ENCODE measurements at regions not wholly inside any gene's neighbourhood (a gene's known extent, or its start where the extent isn't known, plus 50 kb on each side); places are given as distances from the start of the nearest gene placed in this dataset.

DNA sequence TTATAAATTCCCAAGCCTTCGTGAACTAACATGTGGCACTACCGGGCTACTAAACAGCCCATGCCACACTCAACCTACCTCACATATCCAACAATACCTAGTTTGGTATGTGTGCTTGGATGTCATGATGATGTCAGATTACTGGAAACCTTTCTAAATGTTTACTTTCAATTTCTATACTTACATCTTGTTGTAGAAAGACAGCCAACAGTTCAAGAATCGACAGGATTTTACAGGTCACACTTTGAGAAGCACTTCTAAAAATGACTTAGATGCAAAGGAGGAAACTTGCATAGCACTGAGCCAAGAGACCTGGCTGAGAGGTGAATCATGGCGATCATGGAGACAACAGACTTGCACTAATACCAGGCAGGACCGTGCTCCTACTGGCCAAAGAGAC is 209.9 kb downstream of the COL4A1 start:
- DNase-seq, result no peak

DNA sequence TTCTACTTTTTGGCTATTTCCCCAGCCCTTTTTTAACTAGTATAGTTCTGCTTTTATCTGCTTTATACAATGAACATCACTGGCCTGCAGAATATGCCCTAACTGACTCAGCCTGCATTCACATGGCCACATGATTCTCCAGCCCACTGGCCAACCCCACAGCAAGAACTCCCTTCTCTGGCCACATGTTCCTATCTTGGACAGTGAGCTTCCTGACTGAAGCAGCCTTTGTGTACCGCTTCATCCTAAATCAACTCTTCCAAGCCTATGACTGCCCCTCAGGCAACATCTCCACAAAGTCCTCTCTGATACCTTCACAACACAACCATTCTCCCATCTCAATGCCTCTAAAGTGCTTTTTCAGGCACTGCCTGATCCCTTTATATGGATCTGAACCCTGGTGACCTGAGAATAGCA is 214.1 kb downstream of the COL4A1 start:
- DNase-seq, result no peak

DNA sequence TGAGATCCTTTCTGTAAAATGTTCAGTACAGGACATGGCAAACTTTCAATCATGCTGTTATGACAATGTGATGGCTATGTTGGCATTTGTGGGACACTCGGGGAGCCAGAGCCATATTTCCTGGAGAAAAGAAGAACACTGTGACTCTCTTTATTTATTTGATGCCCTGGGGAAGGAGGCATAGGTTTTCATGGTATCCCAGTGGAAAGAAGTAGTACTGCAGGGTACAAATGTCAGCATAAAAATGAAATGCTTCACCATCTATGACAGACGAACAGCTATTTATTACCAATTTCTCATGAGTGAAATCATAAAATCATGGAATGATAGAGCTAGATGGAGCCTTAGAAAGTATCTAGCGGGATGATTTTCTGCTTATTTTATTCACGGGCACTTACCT is 217.1 kb downstream of the COL4A1 start:
- DNase-seq, result no peak

DNA sequence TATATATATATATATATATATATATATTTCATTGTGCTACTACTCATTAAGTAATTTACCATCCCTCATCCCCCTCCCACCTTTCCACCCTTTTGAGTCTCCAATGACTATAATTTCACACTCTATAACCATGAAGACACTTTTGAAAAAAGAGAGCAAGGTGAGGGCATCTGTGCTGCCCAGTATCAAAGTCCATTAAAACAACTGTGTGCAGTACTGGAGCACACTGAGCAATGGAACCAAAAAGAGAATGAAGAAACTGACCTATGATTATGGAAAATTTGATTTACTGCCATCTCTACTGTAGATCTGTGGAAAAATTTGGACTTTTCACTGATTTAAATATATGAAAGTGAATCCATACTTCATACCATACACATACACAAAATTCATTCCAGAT is 217.9 kb downstream of the COL4A1 start:
- DNase-seq, result no peak

DNA sequence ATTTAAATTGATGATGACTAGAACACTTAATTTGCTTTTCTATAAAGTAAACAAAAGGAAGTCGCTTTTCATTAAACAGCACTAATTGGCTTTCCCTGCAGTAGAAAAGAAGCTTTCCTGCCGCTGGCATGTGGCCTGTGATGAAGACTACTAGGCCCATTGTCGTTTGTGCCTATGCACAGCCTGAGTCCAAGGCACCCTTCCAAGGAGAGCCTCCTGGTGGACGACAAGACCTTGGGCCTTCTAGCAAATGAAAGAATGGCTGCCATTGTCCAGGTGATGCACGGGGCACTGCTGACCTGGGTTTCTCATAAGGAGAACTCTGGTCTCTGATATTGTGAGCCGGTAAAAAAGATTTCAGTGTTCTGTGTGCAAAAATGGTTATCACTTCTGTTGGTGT is 233.0 kb downstream of the COL4A1 start:
- DNase-seq, result no peak

DNA sequence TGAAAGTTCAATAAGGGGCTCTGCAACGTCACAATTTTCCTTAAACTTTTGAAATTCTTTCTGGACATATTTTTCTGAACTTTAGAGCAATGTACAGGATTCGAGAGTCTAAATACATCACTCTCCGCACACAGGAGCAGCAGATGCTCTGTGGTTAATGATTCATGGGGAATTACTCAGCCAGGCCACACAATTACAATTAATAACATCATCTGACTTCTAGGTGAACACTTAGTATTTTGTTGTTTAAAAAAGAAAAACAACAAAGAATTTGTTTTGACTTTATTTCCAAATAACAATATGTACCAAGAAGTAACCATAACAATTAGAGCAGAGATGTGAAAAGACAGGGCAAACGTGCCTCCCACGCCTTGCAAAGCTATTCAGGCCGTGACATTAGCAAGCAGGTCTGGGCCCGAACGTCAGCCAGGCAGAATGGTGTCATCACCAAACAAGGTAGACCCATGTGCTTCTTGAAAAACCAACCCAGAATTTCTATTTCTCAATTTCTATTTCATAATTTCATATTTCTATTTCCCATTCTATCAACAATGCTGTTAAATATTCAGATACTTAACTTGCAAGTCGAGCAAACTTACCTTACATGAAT is 236.3 kb downstream of the COL4A1 start:
- DNase-seq, result no peak

DNA sequence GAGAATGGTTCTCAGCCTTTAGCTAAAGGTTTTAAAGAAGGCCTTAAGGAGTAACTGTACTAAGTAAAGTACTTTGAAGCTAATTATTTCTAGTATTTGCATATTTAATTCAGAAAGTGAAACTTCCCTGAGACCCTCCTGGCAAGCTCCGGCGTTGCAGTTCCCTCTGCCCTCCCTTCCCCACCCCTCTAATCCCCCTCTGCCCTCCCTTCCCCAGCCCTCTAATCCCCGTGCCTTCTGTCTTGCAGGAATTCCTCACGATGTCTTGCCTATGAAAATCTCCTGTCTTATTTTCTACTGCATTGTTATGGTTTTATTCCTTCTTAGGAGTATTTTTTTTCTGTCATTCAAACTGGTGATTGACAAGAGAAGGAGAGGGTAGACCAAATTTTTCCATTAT is 236.9 kb downstream of the COL4A1 start:
- no peak for DNase-seq

DNA sequence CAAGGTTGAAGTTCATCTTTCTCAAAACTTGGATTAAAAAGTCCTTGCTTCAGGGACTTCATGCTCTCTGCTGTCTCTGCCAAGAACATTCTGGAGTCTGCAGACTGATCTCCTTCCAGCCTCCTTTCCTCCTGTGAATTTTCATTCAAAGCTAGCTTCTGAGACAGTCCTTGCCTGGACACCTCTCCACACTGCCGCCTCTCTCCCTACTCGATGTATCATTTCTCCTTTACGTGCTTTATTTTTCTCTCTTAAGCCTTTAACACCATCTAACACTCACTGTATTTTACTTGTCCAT is 238.8 kb downstream of the COL4A1 start:
- no peak for DNase-seq

DNA sequence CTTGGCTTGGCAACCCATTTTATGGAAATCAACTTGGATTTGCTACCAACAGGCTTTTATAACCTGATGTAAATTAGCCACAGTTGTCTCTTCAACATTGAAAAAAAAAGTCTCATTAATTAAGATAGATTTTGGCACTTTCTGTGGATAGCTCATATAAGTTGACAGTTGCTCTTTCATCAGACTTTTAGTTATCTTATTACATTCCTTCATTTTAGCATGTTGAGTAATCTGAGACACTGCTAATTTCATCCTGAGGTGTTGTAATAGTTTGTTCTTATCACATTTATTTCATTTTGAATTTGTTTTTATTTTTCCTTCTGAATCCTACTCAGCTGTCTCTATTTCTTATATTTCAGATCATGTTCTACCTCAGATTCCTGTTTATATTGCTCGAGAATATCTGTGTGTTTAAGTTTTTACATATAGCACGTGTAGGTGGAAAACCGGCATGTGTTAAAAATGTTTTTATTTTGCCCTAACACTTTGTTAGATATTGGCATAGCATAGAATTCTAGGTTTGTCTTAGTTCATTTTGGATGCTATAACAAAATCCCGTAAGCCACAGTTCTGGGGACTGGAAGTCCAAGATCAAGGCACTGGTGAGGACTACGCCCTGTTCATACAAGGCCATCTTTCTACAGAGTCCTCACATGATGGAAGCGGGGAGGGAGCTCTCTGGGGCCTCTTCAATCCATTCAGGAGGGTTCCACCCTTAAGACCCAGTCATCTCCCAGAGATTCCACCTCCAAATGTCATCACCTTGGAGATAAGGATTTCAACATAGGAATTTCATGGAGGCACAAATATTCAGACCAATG is 239.4 kb downstream of the COL4A1 start:
- DNase-seq, result no peak

DNA sequence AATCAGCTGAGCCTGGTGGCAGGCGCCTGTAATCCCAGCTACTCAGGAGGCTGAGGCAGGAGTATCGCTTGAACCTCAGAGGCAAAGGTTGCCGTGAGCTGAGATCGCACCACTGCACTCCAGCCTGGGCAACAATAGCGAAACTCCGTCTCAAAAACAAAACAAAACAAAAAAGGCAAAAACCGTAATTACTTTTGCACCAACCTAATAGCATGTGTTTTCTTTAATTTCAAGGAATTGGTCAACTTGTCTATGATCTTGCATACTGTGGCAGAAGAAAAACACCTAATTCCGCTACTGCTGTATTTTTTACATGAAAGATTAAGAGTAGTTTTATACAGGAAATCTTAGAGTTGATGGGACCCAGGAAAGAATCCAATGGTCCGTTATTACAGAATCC is 241.2 kb downstream of the COL4A1 start:
- no peak for DNase-seq

DNA sequence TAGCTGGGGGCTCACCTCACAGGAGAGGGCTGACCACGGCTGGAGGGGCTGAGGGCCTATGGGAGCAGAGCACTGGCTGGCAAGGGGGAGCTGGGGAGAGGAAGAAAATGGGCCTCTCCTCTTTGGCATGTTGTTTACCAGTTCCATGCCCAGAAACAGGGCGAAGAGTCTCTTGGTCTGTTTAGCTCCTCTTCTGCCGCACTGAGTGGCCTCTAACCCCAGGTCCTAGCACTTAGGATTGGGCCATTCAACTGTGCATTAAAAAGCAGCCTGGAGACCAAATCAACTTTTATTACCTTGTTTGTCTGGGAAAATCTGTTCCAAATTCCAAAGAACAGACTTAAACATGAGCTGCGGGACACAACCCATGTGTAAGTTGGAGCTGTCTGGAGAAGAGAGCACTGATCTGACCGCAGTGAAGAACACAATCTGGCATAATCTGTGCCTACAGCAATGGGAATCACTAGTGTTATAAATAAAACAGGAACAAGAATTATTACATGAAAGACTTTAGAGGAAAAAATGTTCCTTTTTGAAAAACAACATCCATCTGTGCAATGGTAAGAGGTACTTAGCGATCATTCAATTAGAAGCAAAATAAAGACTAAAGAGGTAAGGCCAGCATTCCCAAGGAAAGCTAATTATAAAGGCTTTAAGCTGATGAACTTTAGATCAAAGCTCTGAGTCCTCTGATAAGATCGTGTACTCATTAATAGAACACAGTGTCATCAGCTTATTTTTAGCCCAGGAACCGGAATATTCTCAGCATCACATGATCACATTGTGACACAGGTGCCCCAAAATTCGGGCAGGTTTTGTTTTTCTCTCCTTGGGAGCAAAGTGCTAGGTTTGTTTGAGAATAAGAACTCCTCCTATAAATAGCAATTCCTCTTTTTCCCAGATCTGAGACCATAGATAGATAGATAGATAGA is 243.2 kb downstream of the COL4A1 start:
- no peak for DNase-seq

DNA sequence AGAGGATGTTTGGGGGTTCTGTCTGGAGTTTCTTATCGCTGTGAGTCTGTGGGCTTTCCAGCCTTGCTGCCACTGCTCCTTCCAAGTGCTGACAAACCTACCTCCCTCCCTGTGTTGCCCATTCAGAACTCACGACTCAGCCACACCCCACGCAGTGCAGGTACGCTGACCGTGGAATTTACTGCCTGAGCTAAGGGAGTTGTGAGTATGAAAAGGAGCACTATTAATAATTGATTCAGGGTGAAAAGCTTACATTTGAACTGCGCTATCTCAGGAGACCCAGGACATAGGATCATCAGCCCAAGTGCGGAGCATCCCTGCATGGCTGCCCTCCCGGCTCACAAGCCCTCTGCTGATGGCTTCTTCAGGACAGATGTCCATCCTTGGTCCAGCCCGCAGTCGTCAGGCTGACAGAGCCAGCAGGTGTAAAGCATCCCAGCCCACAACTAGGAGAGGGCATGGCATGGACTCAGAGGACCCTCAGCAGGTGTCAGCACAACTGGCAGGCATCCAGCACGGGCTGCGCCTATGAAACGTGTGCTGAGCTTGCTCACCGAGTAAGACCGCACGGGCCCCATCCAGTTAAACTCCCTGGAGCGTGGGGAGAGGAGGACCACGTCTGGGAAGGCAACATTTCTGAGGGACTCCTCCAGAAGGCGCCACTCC is 244.0 kb downstream of the COL4A1 start:
- DNase-seq, result no peak

DNA sequence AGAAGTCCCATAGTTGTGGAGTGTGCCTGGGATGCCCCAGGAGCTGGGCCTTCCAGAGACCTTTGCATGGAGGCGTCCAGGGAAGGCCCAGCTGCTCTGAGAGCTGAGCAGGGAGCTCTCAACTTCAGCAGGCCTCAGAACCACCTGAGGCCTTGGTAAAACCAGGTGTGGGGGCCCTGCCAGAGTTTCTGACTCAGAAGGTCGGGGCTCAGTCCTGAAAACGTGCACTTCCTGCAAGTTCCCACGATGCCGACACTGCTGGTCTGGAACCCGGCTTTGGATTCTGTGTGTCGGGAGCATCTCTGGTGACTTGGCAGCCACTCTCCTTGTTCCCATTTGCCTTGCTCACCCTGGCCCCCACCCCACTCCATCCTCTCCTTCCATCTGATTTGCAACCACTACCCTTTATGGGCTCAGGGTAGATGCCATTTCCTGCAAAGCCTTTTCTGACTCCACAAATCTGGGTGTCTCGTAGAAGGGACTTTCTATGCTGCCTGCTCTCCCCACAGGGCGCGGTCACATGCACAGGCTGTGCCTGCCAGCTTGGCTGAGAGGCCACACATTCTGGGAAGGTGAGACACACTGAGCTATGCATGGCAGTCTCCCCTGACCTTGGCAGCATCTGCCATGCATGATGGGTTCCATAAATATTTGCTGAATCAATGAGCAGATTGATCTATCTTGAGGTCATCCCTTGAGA is 244.7 kb downstream of the COL4A1 start:
- DNase-seq, result no peak

DNA sequence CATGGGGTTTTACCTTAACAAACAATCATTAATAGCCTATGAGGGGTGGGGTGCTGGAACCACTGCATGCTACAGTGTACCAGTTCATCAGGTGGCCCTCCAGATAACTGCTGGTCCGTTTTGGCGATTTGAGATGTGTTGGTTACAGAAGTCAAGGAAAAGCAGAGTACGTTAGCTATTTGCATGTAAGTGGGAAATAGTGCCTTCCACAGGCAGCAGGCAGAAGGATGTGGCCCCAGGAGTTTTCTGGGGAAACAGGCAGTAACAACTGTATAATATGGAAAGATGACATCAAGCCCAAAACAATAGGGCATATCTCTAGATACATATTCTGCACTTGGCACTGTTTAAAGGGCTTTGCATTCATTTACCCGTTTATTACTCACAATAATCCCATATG is 245.7 kb downstream of the COL4A1 start:
- DNase-seq, result no peak

DNA sequence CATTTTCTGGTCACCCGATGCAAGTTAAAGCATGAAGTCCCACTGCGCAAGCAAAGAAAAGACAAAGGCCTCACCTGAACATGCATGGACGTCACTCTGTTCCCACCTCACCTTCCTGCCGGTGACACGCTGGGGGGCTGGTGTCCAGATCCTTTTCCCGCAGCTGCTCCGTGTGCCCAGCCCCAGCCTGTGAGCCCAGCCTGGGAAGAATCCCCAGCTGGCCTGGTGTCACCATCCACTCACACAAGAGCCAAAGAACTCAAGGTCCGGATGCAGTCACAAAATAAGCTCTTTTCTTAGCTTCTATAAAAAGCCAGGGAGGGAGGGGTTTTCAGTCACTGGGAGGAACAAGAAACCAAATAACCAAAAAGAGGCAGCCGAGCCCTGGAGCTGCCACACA is 249.9 kb downstream of the COL4A1 start:
- DNase-seq, result no peak

DNA sequence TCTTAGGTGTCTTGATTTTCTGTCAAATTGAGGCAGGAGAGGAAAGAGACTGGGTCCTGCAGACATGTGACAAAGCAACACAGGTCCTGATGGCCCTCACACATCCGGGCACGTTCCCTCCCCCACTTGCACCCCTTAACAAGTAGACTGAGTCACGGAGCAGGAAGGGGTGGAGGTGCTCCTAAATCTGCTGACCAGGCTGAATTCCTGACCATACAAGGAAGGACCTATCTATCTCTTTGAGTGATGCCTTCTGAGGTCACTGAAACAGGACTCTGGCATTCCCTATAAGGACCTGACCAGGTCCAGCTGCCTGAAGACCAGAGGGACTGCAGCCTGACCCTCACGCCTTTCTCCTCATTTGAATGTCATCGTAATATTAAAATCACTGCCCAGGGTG is 250.3 kb downstream of the COL4A1 start:
- DNase-seq, result no peak

DNA sequence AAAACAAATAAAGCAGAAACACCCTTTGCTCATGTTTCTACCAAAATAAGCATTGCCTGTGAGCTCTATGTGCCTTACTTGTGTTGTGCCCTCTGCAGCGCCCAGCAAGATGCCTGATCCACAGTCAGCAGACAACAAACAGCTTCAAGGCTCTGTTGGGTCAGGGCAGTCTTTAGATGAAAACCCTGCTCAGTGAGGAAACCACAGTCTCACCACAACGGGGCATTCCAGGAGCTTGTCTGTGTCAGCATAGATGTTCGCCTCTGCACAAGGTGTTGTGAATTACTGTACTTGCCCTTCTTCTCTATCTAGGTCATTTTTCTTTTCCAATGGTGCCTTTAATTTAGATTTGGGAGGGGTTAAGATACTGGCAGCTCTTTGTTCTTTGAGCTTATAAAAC is 251.9 kb downstream of the COL4A1 start:
- no peak for DNase-seq

DNA sequence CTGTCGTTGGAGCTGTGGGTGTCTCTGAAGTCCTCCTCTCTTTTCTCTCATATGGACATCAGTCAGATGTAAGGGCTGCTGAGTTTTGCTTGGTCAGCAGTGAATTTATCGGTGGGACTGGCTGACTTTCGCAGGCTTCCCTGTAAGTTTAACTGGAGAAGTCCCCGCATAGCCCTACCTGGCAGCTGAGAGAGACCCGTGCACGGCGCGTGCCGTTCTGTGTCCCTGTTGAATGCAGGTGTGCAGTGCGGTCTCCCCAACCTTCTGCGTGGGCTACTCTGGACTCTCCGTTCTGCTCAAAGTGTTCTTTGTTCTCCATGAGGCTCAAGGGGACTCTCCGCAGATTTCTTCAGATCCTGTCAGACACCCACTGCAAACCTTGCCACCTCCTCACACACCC is 252.9 kb downstream of the COL4A1 start:
- no peak for DNase-seq

DNA sequence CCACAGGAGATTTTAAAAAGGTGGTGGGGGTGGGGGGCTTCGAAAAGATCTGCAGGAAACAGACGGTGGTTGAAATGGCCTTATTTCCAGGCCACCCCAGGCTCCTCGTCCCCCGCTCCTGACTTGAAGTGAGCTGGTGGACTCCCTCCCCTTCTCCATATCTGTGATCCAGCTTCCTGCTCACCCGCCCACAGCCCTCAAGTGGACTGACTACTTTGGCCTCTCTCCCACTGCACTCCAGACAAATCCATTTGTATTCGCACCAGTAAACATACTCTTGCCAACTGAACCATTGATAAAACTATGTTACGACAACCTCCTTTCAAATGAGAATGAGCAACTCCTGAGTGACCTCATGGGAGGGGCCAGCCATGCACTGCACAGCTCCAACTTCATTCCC is 259.5 kb downstream of the COL4A1 start:
- peak; percentile 99 for DNase-seq

DNA sequence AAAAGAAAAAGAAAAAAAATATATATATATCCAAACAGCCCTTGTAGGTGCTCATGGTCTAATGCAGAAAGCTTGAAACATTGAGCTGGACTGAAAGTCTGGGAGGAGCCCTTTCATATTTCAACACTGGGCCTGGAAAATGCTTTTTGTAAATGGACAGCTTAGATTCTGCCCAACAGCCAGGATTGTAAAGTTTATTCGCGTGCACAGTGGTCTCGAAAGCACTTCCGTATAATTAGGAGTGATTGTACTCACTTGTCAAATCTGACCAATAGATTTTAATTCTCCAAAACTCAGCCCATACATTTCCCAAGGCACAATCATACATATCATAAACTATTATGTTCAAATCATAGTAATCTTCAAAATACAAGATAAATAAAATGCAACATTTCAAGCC is 260.1 kb downstream of the COL4A1 start:
- no peak for DNase-seq

DNA sequence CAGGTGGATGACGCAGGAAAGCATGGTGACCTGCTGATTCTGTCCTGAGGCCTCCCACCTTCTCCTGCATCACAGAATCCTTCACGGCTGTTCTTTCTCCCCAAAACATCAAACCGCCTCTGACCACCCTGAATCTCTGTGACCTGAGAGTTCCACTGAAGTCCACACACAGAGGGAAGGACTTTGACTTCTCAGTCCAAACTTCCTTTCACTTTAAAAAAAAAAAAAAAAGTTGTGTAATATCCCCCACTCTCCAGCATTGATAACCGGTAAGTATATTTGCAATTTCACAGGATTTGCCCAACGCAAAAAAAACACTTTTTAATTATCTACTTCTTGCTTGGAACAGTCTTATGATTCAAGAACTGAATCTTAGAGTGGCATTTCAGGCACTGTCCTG is 259.5 kb upstream of the IRS2 start:
- DNase-seq, result no peak

DNA sequence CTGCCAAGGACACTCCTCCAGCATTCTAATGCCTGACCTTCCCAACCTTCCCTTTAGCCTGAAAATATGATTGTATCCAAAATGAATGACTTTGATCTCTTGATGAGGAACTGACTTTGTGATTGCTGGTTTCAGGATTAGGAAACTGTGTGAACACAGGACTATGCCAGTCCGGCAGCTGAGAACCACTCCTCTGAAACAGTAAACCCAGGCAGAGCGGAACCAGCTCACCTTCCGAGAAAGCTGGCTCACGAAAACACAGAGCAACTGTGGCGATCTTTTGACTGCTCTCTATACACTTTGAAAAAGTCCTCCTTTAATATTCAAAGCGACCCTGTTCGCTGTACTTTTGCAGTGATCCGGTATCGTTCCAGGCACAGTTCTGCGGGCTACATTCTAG is 258.8 kb upstream of the IRS2 start:
- no peak for DNase-seq
